Effector CD4-positive, alpha-beta T cell (primary cell): ENCODE measurements at regions not wholly inside any gene's neighbourhood (a gene's known extent, or its start where the extent isn't known, plus 50 kb on each side); places are given as distances from the start of the nearest gene placed in this dataset.

Experiments used
- DNase-seq: peaks from one replicate; pipeline ENCODE4 v3.0.0-alpha.2; 2020

GRCh38 chr1:14106679-14107313 is 406.8 kb downstream of the PRDM2 start:
- no peak for DNase-seq

GRCh38 chr1:14108356-14109275 is 408.6 kb downstream of the PRDM2 start:
- DNase-seq, result no peak

- no peak for DNase-seq
These were observed 409.3 kb downstream of the PRDM2 start for GRCh38 chr1:14109276-14109635.

GRCh38 chr1:14110040-14110439 is 410.1 kb downstream of the PRDM2 start:
- no peak for DNase-seq

GRCh38 chr1:14111121-14111520 is 411.1 kb downstream of the PRDM2 start:
- DNase-seq, result no peak

- no peak for DNase-seq
These were observed 412.6 kb downstream of the PRDM2 start for GRCh38 chr1:14112613-14113012.

- no peak for DNase-seq
These were observed 413.3 kb downstream of the PRDM2 start for GRCh38 chr1:14113271-14113670.

GRCh38 chr1:14113841-14114567 is 414.0 kb downstream of the PRDM2 start:
- DNase-seq, result no peak

- no peak for DNase-seq
These were observed 416.0 kb downstream of the PRDM2 start for GRCh38 chr1:14115976-14116375.

- DNase-seq, result no peak
These were observed 417.7 kb downstream of the PRDM2 start for GRCh38 chr1:14117700-14118099.

- no peak for DNase-seq
These were observed 418.9 kb downstream of the PRDM2 start for GRCh38 chr1:14118691-14119485.

- DNase-seq, result no peak
These were observed 420.9 kb downstream of the PRDM2 start for GRCh38 chr1:14120895-14121294.

- DNase-seq, result no peak
These were observed 428.1 kb downstream of the PRDM2 start for GRCh38 chr1:14128096-14128495.

GRCh38 chr1:14129009-14129408 is 429.0 kb downstream of the PRDM2 start:
- no peak for DNase-seq

- no peak for DNase-seq
These were observed 435.1 kb downstream of the PRDM2 start for GRCh38 chr1:14135070-14135469.

GRCh38 chr1:14136152-14136763 is 436.3 kb downstream of the PRDM2 start:
- DNase-seq, result no peak

- no peak for DNase-seq
These were observed 436.9 kb downstream of the PRDM2 start for GRCh38 chr1:14136881-14137280.

- no peak for DNase-seq
These were observed 437.6 kb downstream of the PRDM2 start for GRCh38 chr1:14137411-14138134.

GRCh38 chr1:14138135-14138506 is 438.1 kb downstream of the PRDM2 start:
- DNase-seq, result no peak

GRCh38 chr1:14138687-14139086 is 438.7 kb downstream of the PRDM2 start:
- DNase-seq, result no peak

GRCh38 chr1:14140831-14141401 is 440.9 kb downstream of the PRDM2 start:
- no peak for DNase-seq
